ENCODE measurements at regions not wholly inside any gene's neighbourhood (a gene's known extent, or its start where the extent isn't known, plus 50 kb on each side); places are given as distances from the start of the nearest gene placed in this dataset.

DNA sequence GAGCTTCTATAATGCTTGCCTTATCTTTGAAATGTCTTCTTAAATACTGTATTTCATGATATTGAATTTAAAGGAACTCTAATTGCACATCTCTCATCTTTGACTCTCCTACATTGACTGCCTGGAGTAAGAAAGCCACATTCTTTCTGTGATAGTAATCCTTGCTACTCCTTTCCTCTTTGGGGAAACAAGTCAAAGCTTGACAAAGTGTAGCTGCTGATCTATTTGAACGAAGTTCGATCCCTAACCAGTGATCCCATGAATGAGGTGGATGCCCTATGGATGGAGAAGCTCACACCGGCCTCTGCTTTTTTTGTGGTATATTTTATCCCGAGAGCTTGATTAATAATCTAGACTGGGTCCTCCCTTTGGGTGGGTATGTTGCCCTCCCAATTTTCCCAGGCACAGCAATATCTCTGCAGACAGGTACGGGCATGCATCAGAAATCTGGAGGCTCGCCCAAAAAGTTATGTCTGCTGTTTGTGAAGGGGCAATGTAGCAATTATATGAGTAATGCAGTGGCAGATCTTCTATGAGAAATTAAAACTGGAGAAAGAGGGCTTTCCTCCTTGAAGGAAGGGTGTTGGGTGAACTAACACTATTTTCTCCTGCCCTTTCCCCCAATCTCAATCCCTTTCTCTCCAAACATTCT, 163.0 kb upstream of the FRMD6 start:
- Histone ChIP-seq H3K36me3 (ENCODE audit: control insufficient read depth, insufficient read depth, low read length) (no peaks in the 10 kb centered on the region), H3K27me3 (ENCODE audit: control insufficient read depth, insufficient read depth, low read length) (no peaks in the 10 kb centered on the region), H3K4me3 (ENCODE audit: low read depth, low read length) (no peak overlapping the region)
- no peak for DNase-seq (ENCODE audit: low read depth)
- no peak for TF ChIP-seq CTCF (IDR thresholded peaks at IDR 0.05; ENCODE audit: insufficient read depth, low read length, poor library complexity, severe bottlenecking)

DNA sequence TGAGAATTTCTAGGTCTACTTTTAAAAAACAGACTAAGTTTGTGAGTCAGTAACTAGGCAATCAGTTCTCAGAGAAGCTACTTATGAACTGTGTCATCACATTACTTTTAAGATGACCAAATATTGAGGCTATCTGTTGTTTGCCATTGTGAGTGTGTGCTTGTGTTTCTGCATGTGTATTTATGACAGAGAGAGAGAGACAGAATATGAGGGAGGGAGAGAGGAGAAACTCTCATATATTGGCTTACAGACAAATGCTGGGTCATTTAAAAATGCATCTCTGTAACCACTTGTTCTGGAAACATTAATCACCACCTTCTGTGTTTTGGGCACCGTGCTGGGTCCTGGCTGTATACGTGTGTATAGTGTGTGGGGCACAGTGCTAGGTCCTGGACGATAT, 161.5 kb upstream of the FRMD6 start:
- TF ChIP-seq CTCF (IDR thresholded peaks at IDR 0.05; ENCODE audit: insufficient read depth, low read length, poor library complexity, severe bottlenecking): no peak

GRCh38 chr14:51491036-51491545, 160.6 kb upstream of the FRMD6 start:
- no peak overlapping the region for H3K4me3 ChIP-seq (ENCODE audit: low read depth, low read length)
- TF ChIP-seq CTCF (IDR thresholded peaks at IDR 0.05; ENCODE audit: insufficient read depth, low read length, poor library complexity, severe bottlenecking): no peak
- H3K27me3 ChIP-seq (ENCODE audit: control insufficient read depth, insufficient read depth, low read length): no peaks in the 10 kb centered on the region
- no peak for DNase-seq (ENCODE audit: low read depth)
- H3K36me3 ChIP-seq (ENCODE audit: control insufficient read depth, insufficient read depth, low read length): no peaks in the 10 kb centered on the region

More for the DNA sequence above, 161.5 kb upstream of the FRMD6 start:
- DNase-seq (ENCODE audit: low read depth): no peak
- Histone ChIP-seq H3K36me3 (ENCODE audit: control insufficient read depth, insufficient read depth, low read length) (no peaks in the 10 kb centered on the region), H3K4me3 (ENCODE audit: low read depth, low read length) (no peak overlapping the region), H3K27me3 (ENCODE audit: control insufficient read depth, insufficient read depth, low read length) (no peaks in the 10 kb centered on the region)

DNA sequence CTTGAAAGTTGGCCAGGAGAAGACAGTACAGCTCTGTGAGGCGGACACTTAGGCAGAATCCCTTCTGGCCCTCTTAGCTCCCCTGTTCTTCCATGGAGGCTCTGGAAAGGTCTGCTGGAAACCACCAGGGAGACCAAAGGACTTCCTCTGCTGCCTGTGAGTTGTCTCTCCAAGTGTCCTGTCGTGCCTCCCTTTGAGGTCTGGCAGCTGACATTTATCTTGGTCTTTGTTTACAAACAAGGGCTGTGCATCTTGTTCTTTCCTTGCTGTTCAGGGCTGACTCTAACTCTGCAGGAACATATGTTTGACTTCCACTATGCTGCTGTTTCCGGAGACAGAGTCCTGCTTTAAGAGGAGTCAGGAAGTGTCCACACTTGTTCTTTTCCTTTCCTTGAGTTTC, 159.9 kb upstream of the FRMD6 start:
- Histone ChIP-seq H3K27me3 (ENCODE audit: control insufficient read depth, insufficient read depth, low read length) (no peaks in the 10 kb centered on the region), H3K36me3 (ENCODE audit: control insufficient read depth, insufficient read depth, low read length) (no peaks in the 10 kb centered on the region), H3K4me3 (ENCODE audit: low read depth, low read length) (no peak overlapping the region)
- no peak for DNase-seq (ENCODE audit: low read depth)
- no peak for TF ChIP-seq CTCF (IDR thresholded peaks at IDR 0.05; ENCODE audit: insufficient read depth, low read length, poor library complexity, severe bottlenecking)

DNA sequence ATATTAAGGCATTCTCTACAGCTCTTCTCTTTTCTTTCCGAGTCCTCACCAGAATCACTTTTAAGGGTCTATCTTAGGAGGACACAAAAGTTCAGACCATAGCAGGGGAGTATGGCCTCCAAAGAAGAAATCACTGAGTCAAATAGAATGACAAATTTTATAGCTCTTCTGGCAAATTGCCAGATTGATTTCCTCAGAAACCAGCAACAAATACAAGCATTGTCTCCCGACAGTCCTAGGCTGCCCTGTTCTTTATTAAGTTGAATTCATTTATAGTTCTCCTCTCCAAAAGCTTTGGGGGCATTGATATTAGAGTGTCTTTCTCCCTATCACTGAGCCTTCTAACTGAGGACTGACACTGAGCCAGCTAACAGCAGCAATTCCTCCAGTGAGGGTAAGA, 156.4 kb upstream of the FRMD6 start:
- no peak for DNase-seq (ENCODE audit: low read depth)
- no peaks in the 10 kb centered on the region for H3K36me3 ChIP-seq (ENCODE audit: control insufficient read depth, insufficient read depth, low read length)
- no peak overlapping the region for H3K4me3 ChIP-seq (ENCODE audit: low read depth, low read length)
- H3K27me3 ChIP-seq (ENCODE audit: control insufficient read depth, insufficient read depth, low read length): no peaks in the 10 kb centered on the region
- TF ChIP-seq CTCF (IDR thresholded peaks at IDR 0.05; ENCODE audit: insufficient read depth, low read length, poor library complexity, severe bottlenecking): no peak

Data from kidney epithelial cell (primary cell).